Activated CD4-positive, alpha-beta T cell treated with anti-CD3 and anti-CD28 coated beads for 48 hours (primary cell): ENCODE measurements at regions not wholly inside any gene's neighbourhood (a gene's known extent, or its start where the extent isn't known, plus 50 kb on each side); places are given as distances from the start of the nearest gene placed in this dataset.

Experiments used
- DNase-seq: peaks from one replicate; pipeline ENCODE4 v3.0.0-alpha.2; 2020

- DNase-seq: no peak
Observed at GRCh38 chr15:69996321-69997160, 101.2 kb downstream of the TLE3 start.

- no peak for DNase-seq
Observed at GRCh38 chr15:69997161-69997485, 100.6 kb downstream of the TLE3 start.
